GM11168 (cell line): ENCODE measurements at regions not wholly inside any gene's neighbourhood (a gene's known extent, or its start where the extent isn't known, plus 50 kb on each side); places are given as distances from the start of the nearest gene placed in this dataset.

Experiments used
- in situ Hi-C: fragments of 300-500 bp; cut with MboI; formaldehyde crosslinking; loops from one replicate; pipeline ENCODE4 v1.12.0; 2022; ENCODE audit warnings: low sequenced_read_pairs; ENCODE audit not compliant: unreplicated experiment

- in situ Hi-C loops: no loop called here
Measured at GRCh38 chr1:25028907-25029599, 99.0 kb upstream of the RUNX3 start.

DNA sequence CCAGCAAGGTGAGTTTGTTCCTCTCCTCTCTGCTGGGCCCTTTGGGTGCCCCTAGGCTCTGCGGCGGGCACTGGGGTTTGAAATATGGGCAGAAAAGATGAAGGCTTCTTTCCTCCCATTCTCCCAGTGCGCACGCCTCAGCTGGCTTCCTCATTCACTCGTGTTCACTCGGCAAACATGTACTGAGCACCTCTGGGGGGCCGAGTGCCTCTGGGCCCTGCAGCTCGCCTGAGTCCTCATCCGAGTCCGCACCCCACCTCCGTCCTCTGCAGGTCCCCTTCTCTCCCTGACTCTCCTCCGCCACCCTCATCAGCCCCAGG lies 98.5 kb upstream of the RUNX3 start:
- in situ Hi-C loops: no loop called here

GRCh38 chr1:25027822-25028586 lies 97.9 kb upstream of the RUNX3 start:
- in situ Hi-C loops: no loop called here

- in situ Hi-C loops: no loop called here
Measured at GRCh38 chr1:25026730-25027450, 96.8 kb upstream of the RUNX3 start.

GRCh38 chr1:25026304-25026703 lies 96.2 kb upstream of the RUNX3 start:
- in situ Hi-C loops: no loop called here

GRCh38 chr1:25024615-25025350 lies 94.7 kb upstream of the RUNX3 start:
- in situ Hi-C loops: no loop called here

- in situ Hi-C loops: no loop called here
Measured at GRCh38 chr1:25023826-25024225, 93.8 kb upstream of the RUNX3 start.

DNA sequence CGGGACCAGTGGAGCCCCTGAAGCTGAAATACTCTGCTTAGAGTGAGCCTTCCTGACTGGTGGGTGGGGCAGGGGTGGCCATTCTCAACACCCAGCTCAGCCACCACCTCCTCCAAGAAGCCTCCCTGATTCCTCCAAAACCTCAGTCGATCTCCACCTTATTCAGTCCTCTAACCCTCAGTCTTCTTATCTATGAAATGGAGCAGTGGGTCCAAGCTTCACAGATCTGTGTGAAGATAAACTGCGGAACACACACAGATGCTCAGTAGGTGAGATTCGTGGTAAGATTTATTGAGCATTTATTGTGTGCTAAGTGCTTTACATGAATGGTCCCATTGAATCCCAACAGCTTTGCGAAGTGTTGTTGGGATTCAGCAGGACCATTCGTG lies 93.1 kb upstream of the RUNX3 start:
- in situ Hi-C loops: no loop called here

- in situ Hi-C loops: no loop called here
Measured at GRCh38 chr1:25022361-25023189, 92.5 kb upstream of the RUNX3 start.

DNA sequence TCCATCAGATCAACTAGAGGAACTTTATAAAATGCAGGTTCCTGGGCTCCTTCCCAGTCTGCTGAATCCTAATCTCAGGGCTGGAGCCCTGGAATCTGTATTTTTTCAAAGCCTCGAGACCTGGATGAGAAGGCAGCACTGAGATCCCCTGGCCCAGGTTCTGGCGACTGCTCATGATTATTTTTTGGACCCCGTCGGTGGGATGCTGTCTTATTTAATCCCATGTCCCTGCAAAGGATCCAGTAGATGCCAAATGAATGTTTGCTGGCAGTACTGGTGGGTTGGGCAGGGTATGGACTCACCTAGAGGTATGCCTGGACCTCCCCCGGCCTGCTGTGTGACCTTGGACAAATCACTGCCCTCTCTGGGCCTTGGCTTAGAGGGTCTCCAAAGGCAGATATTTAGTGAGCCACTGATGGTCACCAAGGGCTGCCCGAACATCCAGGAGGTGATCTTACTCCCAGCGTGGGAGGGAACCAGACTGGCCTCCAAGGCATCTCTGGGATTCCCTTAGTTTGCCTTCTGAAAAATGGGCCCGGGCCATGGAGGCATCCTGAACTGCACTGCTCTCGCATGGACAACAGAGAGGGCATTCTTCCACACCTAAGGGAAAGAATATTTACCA lies 91.6 kb upstream of the RUNX3 start:
- in situ Hi-C loops: no loop called here

GRCh38 chr1:25020851-25021590 lies 90.9 kb upstream of the RUNX3 start:
- in situ Hi-C loops: no loop called here

GRCh38 chr1:25020173-25020845 lies 90.2 kb upstream of the RUNX3 start:
- in situ Hi-C loops: no loop called here

DNA sequence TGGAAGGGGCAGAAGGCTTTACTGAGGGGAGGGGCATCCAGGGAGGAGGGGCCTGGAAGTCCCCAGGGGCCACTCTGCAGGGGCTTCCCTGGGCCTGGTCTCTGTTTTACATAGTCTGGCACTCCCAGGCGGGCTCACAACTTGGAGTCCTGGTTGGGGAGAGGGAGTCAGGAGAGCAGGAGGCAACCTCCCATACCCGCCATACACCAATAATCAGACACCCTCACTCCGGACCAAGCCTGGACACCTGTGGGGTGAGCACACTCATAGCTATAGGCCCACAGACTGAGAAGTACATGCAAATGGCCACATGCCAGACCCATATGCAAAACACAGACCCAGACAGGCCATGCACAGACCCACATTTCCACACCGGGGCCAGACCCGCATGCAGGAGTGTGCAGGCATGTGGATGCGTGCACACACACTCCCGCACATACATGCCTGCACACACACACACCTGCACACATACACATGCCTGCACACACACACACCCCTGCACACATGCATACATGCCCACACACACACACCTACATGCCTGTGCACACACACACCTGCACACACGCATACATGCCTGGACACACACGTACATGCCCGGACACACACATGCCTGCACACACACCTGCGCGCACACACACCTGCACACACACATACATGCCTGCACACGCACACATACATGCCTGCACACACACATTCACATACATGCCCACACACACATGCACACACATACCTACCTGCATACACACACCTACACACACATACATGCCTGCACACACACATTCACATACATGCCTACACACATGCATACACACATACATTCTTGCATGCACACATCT lies 89.5 kb upstream of the RUNX3 start:
- in situ Hi-C loops: no loop called here

- in situ Hi-C loops: no loop called here
Measured at GRCh38 chr1:25018943-25019336, 88.9 kb upstream of the RUNX3 start.

GRCh38 chr1:25018110-25018735 lies 88.1 kb upstream of the RUNX3 start:
- in situ Hi-C loops: no loop called here

DNA sequence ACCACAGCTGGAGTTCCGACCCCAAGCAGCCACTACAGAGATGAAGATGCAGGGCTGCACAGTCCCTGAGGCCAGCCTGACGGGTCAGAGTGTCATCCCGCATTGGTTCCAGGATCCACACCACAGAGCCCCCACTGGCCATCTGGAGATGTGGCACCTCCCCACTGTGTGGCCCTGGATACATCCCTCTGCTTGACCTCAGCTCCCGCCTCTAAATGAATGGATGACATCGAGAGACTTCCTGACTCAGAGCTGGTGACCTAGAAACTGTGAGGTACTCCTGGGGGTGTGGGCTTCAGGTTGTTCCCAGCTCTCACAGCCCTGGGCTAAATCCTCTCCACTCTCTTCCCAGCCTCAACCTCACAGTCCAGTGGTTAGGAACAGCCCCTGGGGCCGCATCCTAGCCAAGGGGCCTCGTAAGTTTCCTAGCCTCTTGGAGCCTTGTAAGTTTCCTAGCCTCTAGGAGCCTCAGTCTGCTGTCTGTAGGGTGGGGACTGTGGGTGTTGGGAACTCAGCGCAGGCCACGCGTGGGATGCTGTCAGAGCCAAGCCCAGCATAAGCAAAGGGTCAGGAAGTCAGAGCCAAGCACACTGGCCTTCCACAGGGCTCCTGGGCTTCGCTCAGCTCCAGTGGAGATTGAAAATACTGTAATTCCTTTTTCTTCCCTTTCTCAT lies 87.5 kb upstream of the RUNX3 start:
- in situ Hi-C loops: no loop called here
